ENCODE measurements at regions not wholly inside any gene's neighbourhood (a gene's known extent, or its start where the extent isn't known, plus 50 kb on each side); places are given as distances from the start of the nearest gene placed in this dataset.

DNA sequence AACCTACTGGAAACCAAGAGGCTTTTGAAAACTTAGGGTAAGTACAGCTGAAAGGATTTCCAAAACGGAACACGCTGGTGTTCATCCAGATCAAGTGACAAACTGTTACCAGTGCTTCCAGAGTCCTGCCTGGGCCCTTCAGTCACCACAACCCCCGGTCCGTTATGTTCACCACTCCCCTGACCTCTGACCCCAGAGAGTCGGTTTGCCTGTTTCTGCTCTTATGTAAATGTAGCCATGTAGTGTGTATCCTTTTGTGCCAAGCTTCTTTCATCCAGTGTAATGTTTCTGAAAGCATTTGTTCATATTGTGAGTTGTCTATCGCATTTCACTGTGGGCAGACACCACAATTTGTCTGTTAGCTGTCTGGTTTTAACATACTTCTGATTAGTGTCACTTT lies 217.5 kb downstream of the NCK2 start:
- TF ChIP-seq, protein P1, sequence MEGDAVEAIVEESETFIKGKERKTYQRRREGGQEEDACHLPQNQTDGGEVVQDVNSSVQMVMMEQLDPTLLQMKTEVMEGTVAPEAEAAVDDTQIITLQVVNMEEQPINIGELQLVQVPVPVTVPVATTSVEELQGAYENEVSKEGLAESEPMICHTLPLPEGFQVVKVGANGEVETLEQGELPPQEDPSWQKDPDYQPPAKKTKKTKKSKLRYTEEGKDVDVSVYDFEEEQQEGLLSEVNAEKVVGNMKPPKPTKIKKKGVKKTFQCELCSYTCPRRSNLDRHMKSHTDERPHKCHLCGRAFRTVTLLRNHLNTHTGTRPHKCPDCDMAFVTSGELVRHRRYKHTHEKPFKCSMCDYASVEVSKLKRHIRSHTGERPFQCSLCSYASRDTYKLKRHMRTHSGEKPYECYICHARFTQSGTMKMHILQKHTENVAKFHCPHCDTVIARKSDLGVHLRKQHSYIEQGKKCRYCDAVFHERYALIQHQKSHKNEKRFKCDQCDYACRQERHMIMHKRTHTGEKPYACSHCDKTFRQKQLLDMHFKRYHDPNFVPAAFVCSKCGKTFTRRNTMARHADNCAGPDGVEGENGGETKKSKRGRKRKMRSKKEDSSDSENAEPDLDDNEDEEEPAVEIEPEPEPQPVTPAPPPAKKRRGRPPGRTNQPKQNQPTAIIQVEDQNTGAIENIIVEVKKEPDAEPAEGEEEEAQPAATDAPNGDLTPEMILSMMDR (IDR thresholded peaks at IDR 0.05) = no peak
- TF ChIP-seq RELA (CRISPR knock-in tag; IDR thresholded peaks at IDR 0.05; ENCODE audit: borderline replicate concordance) (no peak), CREB1 (CRISPR knock-in tag; IDR thresholded peaks at IDR 0.05) (no peak), MXD4 (CRISPR knock-in tag; IDR thresholded peaks at IDR 0.05; ENCODE audit: borderline replicate concordance) (no peak), NFE2L1 (CRISPR knock-in tag; IDR thresholded peaks at IDR 0.05) (no peak), FOXP1 (CRISPR knock-in tag; IDR thresholded peaks at IDR 0.05; ENCODE audit: borderline replicate concordance) (no peak)
- TF ChIP-seq, protein P2, sequence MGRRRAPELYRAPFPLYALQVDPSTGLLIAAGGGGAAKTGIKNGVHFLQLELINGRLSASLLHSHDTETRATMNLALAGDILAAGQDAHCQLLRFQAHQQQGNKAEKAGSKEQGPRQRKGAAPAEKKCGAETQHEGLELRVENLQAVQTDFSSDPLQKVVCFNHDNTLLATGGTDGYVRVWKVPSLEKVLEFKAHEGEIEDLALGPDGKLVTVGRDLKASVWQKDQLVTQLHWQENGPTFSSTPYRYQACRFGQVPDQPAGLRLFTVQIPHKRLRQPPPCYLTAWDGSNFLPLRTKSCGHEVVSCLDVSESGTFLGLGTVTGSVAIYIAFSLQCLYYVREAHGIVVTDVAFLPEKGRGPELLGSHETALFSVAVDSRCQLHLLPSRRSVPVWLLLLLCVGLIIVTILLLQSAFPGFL (CRISPR knock-in tag; IDR thresholded peaks at IDR 0.05; ENCODE audit: borderline replicate concordance) = no peak
- TF ChIP-seq, protein P3, sequence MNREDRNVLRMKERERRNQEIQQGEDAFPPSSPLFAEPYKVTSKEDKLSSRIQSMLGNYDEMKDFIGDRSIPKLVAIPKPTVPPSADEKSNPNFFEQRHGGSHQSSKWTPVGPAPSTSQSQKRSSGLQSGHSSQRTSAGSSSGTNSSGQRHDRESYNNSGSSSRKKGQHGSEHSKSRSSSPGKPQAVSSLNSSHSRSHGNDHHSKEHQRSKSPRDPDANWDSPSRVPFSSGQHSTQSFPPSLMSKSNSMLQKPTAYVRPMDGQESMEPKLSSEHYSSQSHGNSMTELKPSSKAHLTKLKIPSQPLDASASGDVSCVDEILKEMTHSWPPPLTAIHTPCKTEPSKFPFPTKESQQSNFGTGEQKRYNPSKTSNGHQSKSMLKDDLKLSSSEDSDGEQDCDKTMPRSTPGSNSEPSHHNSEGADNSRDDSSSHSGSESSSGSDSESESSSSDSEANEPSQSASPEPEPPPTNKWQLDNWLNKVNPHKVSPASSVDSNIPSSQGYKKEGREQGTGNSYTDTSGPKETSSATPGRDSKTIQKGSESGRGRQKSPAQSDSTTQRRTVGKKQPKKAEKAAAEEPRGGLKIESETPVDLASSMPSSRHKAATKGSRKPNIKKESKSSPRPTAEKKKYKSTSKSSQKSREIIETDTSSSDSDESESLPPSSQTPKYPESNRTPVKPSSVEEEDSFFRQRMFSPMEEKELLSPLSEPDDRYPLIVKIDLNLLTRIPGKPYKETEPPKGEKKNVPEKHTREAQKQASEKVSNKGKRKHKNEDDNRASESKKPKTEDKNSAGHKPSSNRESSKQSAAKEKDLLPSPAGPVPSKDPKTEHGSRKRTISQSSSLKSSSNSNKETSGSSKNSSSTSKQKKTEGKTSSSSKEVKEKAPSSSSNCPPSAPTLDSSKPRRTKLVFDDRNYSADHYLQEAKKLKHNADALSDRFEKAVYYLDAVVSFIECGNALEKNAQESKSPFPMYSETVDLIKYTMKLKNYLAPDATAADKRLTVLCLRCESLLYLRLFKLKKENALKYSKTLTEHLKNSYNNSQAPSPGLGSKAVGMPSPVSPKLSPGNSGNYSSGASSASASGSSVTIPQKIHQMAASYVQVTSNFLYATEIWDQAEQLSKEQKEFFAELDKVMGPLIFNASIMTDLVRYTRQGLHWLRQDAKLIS (CRISPR knock-in tag; IDR thresholded peaks at IDR 0.05; ENCODE audit: borderline replicate concordance) = no peak
- TF ChIP-seq, protein P4, sequence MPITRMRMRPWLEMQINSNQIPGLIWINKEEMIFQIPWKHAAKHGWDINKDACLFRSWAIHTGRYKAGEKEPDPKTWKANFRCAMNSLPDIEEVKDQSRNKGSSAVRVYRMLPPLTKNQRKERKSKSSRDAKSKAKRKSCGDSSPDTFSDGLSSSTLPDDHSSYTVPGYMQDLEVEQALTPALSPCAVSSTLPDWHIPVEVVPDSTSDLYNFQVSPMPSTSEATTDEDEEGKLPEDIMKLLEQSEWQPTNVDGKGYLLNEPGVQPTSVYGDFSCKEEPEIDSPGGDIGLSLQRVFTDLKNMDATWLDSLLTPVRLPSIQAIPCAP (CRISPR knock-in tag; IDR thresholded peaks at IDR 0.05) = no peak
- TF ChIP-seq, protein P5, sequence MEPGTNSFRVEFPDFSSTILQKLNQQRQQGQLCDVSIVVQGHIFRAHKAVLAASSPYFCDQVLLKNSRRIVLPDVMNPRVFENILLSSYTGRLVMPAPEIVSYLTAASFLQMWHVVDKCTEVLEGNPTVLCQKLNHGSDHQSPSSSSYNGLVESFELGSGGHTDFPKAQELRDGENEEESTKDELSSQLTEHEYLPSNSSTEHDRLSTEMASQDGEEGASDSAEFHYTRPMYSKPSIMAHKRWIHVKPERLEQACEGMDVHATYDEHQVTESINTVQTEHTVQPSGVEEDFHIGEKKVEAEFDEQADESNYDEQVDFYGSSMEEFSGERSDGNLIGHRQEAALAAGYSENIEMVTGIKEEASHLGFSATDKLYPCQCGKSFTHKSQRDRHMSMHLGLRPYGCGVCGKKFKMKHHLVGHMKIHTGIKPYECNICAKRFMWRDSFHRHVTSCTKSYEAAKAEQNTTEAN (CRISPR knock-in tag; IDR thresholded peaks at IDR 0.05) = no peak
